ENCODE measurements at regions not wholly inside any gene's neighbourhood (a gene's known extent, or its start where the extent isn't known, plus 50 kb on each side); places are given as distances from the start of the nearest gene placed in this dataset.

DNA sequence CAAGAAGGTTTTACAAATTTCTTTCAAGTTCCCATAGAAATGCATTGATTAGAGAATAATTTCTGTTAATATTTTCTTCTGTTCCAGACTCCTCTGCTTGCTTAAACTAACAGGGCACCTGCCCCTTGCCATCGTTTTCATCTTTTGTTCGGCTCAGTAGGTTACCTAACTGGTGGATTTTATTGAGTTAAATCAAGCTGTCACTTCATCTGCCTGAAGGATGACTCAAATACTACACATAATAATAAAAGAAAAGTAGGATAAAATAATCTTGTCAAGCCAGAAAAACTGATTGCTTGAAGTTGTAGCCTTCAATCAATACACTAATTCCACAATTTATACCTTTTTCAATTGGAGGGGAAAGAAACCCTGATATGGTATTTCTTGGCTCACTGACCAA is 234.0 kb downstream of the NR4A2 start:
- 82 to 88% methylated on average over 2 of the region's 2 CpGs for WGBS, 2 donors
- Histone ChIP-seq H3K4me1 (no peaks in the 10 kb centered on the region), H3K27ac (no peak overlapping the region), H3K27me3 (no peaks in the 10 kb centered on the region), H3K36me3 (no peaks in the 10 kb centered on the region), H3K9me3 (no peaks in the 10 kb centered on the region), H3K4me3 (no peak overlapping the region)
- DNase-seq = no peak
- TF ChIP-seq EP300 (IDR thresholded peaks at IDR 0.05) = no peak
- no peak for TF ChIP-seq POLR2AphosphoS5 (IDR thresholded peaks at IDR 0.05)
- TF ChIP-seq CTCF (IDR thresholded peaks at IDR 0.05) = no peak
- TF ChIP-seq POLR2A (IDR thresholded peaks at IDR 0.05) = no peak
- intact Hi-C loops (cut with DNase I) = no loop called here

DNA sequence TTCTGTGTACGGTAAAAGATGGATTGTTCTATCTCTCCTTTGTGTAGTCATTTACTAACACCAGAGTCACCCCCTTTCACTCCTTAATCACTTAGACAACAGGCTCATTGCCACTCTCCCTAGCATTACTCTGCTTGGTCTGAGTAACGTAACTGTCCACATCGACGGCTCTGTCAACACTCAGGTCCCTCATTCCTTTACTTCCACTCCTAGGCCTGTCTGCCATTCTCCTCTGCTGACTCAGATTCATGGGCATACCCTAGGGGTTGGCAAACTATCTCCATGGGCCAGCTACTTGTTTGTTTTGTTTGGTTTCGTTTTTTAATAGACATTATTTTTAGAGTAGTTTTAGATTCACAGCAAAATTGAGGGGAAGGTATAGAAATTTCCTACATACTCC is 243.9 kb downstream of the NR4A2 start:
- 84 to 90% methylated on average over 5 of the region's 5 CpGs for WGBS, 2 donors
- Histone ChIP-seq H3K27ac (no peak overlapping the region), H3K4me3 (no peak overlapping the region), H3K36me3 (no peaks in the 10 kb centered on the region), H3K27me3 (no peaks in the 10 kb centered on the region), H3K4me1 (no peaks in the 10 kb centered on the region), H3K9me3 (no peaks in the 10 kb centered on the region)
- intact Hi-C loops (cut with DNase I) = no loop called here
- DNase-seq = no peak
- TF ChIP-seq CTCF (IDR thresholded peaks at IDR 0.05) = no peak
- TF ChIP-seq EP300 (IDR thresholded peaks at IDR 0.05) = no peak
- no peak for TF ChIP-seq POLR2AphosphoS5 (IDR thresholded peaks at IDR 0.05)
- no peak for TF ChIP-seq POLR2A (IDR thresholded peaks at IDR 0.05)

DNA sequence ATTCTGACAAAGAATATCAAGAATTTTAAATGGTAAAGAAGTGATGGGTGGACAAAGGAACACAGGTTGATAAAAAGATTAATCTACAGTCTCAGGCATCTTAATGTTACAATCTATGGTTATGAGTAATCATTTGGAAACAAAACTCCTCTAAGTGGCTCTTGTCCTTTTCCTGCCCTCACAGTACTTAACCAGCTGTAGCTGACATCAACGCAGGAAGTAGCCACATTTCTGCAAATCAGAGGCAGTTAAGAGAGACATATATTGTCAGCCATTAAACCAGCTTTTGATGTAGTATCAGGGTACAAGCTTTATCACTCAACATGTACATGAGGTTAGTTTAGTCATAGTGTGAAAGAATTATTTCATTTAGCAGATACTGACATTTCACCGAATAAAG is 244.6 kb downstream of the NR4A2 start:
- no peak for TF ChIP-seq CTCF (IDR thresholded peaks at IDR 0.05)
- TF ChIP-seq POLR2AphosphoS5 (IDR thresholded peaks at IDR 0.05) = no peak
- TF ChIP-seq EP300 (IDR thresholded peaks at IDR 0.05) = no peak
- no peak for TF ChIP-seq POLR2A (IDR thresholded peaks at IDR 0.05)
- intact Hi-C loops (cut with DNase I) = no loop called here

GRCh38 chr2:156083763-156084493 is 248.6 kb downstream of the NR4A2 start:
- DNase-seq = no peak
- TF ChIP-seq POLR2AphosphoS5 (IDR thresholded peaks at IDR 0.05) (no peak), EP300 (IDR thresholded peaks at IDR 0.05) (no peak), POLR2A (IDR thresholded peaks at IDR 0.05) (no peak), CTCF (IDR thresholded peaks at IDR 0.05) (no peak)
- no peaks in the 10 kb centered on the region for H3K36me3 ChIP-seq
- no peak overlapping the region for H3K27ac ChIP-seq
- no peaks in the 10 kb centered on the region for H3K4me1 ChIP-seq
- 86 to 89% methylated on average over 15 of the region's 15 CpGs for WGBS, 2 donors
- H3K4me3 ChIP-seq = no peak overlapping the region
- H3K9me3 ChIP-seq = no peaks in the 10 kb centered on the region
- intact Hi-C loops (cut with DNase I) = no loop called here
- no peaks in the 10 kb centered on the region for H3K27me3 ChIP-seq

More for the DNA sequence above, 244.6 kb downstream of the NR4A2 start:
- Histone ChIP-seq H3K9me3 (no peaks in the 10 kb centered on the region), H3K4me3 (no peak overlapping the region), H3K27me3 (no peaks in the 10 kb centered on the region), H3K4me1 (no peaks in the 10 kb centered on the region), H3K27ac (no peak overlapping the region), H3K36me3 (no peaks in the 10 kb centered on the region)
- WGBS, 2 donors = 72 to 74% methylated on average over 2 of the region's 2 CpGs
- no peak for DNase-seq

GRCh38 chr2:156079845-156080244 is 252.7 kb downstream of the NR4A2 start:
- H3K36me3 ChIP-seq = no peaks in the 10 kb centered on the region
- H3K4me1 ChIP-seq = no peaks in the 10 kb centered on the region
- no peak overlapping the region for H3K27ac ChIP-seq
- 92 to 95% methylated on average over 2 of the region's 2 CpGs for WGBS, 2 donors
- H3K27me3 ChIP-seq = no peaks in the 10 kb centered on the region
- intact Hi-C loops (cut with DNase I) = no loop called here
- no peak for DNase-seq
- no peaks in the 10 kb centered on the region for H3K9me3 ChIP-seq
- TF ChIP-seq CTCF (IDR thresholded peaks at IDR 0.05) (no peak), POLR2AphosphoS5 (IDR thresholded peaks at IDR 0.05) (no peak), EP300 (IDR thresholded peaks at IDR 0.05) (no peak), POLR2A (IDR thresholded peaks at IDR 0.05) (no peak)
- H3K4me3 ChIP-seq = no peak overlapping the region

Measured in sigmoid colon (tissue), 6 donors.